Activated CD8-positive, alpha-beta memory T cell treated with anti-CD3 and anti-CD28 coated beads, Interleukin-2, amount 50 U/mL, for 4 hours (primary cell): ENCODE measurements at regions not wholly inside any gene's neighbourhood (a gene's known extent, or its start where the extent isn't known, plus 50 kb on each side); places are given as distances from the start of the nearest gene placed in this dataset.
"Not testable (repeated sequence)": the region's sequence is repeated elsewhere in the genome, so short reads cannot be mapped to it uniquely, and the experiment has no call there.

Source experiments
- DNase-seq: peaks from one replicate; pipeline ENCODE4 v3.0.0-alpha.2; 2020

DNA sequence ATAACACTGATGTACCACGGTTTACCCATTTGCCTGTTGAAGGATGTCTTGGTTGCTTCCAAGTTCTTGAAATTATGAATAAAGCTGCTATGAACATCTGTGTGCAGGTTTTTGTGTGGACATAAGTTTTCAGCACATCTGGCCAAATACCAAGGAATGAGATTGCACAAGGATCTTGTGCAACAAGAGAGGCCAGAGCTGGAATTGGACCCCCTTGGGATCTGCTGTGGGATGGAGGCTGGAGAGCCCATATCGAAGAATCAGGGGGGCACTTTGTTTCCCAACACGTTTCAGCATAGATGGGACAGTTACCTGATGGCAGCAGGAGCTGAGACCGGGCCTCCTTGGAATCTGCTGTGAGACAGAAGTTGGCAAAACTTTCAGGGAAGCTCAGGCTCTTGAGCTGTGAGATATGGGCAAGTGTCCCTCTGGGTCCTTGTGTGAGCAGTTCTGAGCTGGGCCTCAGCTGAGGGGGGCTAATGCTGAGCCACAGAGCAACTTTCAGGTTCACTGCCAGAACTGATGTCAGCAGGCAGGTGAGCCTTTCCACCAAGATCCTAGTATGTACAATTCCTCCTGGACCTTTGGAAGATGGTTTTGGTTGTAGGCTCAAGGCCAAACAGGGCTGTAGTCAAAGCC is 115.2 kb upstream of the RAB18 start:
- no peak for DNase-seq

DNA sequence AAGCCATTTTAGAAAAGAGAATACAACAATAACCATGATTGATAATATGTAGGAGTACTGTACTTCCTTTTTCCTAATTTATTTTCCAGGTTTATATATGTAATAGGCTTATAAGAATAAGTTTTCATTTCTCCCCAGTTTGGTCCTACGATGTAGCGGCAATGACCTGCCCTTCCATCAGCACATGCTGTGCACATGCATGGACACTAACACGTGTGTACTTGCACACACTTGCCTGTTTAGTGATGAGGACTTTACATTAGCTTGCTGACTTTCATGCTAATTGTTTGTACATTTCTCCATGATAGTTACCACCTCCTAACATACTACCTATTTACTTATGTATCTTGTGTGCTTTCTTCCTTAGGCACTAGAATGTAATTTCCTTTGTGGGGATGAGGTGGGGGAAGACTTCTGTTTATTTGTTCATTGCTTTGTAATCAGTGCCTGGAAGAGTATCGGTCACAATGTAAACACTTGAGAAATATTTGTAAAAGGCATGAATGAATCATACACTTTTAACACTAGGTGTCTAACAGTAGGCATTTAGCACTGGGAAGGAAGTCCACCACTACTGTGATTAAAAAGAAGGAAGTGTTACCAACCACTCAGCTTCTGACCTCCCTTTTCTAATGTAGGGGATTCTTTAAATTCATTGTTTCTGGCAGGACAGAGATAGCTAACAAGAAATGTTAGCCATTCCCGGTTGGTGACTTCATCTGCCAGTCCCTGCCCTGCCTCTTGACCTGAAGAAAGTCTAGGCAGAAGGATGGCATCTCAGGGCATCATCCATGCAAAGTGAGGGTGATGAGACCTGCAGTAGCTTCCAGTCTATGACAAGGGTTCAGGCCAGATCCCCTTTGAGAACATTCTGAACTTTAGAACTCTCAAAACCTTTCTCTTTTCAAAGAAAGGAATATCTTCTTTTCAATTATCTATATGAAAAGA is 120.2 kb upstream of the RAB18 start:
- DNase-seq, result no peak

DNA sequence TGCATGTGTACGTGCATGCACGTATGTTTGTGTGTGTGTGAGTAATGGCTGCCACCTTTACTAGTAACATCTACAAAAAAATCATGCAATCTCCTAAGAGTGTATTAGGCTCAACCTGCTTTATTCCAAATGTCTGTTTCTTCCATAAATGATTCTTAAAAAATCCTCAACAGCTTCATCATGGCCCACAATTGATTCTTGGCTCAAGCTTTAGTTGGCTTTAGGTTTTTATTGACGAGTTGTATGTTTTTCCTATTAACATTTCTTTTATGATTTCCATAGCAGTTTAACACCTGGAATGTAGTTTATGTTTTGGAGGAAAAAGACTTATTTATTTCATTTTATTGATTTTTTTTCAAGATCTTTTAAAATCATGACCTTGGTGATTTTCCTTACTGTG is 121.9 kb upstream of the RAB18 start:
- no peak for DNase-seq

DNA sequence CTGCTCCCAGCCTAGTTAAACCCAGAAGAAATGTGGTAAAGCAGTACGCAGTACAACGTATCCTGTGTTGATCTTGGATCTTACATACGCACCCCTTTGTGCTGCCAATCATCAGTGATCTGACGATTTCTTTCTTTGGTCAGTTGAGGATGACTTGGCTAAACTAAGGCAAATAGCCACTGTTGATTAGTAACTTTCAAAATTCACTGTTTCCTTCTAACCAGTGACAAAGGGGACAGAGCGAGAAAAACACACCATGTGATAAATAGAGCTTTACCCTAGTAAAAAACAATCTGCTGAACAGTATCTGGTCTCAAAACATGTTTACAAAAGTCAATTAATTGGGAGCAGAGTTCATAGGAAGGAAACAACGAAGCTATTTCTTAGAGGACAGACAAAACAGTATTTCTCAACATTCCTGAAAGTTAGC is 123.2 kb upstream of the RAB18 start:
- no peak for DNase-seq

DNA sequence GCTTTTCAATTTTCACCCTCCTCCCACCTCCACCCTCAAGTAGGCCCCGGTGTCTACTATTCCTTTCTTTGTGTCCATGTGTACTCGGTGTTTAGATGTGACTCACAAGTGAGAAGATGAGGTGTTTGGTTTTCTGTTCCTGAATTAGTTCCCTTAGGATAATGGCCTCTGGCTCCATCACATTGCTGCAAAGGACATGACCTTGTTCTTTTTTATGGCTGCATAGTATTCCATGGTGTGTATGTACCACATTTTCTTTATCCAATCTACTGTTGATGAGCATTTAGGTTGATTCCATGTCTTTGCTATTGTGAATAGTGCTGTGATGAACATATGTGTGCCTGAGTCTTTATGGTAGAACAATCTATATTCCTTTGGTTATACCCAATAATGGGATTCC is 125.1 kb upstream of the RAB18 start:
- DNase-seq, result not testable (repeated sequence)

DNA sequence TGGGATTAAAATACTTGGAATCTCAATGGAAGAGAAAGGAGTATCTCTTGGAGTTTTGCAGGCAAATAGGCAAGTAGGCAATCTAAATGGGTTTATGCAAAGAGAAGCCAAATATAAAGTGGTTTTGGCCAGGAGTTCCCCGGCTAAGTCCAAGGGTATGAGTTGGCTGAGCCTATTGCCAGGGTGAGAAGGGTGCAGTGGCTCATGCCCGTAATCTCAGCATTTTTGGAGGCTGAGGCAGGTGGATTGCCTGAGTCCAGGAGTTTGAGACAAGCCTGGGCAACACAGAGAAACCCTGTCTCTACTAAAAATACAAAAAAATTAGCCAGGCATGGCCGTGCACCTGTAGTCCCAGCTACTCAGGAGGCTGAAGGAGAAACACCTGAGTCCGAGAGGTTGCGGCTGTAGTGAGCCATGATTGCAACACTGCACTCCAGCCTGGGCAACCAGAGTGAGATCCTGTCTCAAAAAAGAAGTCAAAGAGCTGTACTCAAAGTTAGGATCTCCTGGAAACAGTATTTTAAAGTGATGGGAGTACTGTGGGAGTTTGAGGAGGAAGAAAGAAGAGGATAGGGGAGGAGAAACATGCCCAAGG is 130.4 kb upstream of the RAB18 start:
- DNase-seq, result no peak

DNA sequence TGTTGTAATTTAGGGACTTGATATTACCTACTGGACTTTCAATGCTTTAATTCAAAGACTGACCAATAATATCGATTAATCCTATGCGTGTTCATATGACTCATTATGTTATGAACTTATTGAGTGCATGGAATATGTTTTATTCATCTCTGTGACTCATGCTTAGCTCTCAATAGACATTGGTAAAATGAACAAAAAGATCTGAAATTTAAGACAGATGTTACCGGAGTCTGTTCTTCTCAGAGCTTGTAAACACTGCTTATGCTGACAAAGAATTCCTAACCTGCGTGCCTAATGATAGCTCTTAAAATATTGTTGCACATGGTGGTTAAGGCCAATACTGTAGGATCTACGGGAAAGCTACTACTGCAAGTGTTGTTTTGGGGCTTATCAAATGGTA is 131.5 kb upstream of the ACBD5 start:
- DNase-seq, result no peak

DNA sequence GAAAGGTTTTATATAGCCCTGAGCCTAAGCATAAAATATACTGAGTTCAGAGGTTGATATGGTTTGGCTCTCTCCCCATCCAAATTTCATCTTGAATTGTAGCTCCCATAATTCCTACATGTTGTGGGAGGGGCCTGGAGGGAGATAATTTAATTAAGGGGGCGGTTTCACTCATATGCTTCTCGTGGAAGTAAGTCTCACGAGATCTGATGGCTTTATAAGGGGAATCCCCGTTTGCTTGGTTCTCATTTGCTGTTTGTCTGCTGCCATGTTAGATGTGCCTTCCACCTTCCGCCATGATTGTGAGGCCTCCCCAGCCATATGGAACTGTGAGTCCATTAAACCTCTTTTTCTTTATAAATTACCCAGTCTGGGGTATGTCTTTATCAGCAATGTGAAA is 130.8 kb upstream of the ACBD5 start:
- not testable (repeated sequence) for DNase-seq

DNA sequence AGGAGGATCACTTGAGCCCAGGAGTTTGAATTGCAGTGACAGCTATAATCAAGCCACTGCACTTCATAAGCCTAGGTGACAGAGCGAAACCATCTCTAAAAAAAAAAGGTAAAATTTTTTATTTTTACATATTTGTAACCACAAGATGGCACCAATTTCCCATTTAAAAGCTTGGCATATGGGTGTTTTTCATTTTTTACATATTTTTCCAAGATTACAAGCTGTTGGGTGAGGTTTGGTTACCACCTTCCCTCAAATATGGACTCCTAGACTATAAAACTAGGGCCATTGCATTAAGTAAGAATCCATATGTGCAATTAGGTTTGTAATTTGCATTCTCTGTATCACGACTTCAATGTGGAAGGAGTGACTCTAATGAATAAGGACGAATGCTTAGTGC is 129.3 kb upstream of the ACBD5 start:
- DNase-seq, result no peak

DNA sequence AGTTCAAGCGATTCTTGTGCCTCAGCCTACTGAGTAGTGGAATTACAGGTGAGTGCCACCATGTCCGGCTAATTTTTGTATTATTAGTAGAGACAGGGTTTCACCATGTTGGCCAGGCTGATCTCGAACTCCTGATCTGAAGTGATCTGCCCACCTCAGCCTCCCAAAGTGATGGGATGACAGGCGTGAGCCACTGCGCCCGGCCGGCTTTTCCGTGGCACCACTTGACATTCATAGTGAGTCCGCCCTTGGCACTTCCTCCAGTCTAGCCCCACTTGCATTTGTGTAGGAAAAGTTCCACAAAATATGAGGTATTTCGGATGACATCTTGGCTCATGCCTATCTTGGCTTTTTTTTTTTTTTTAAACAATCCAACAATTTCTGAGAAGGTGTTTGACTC is 128.1 kb upstream of the ACBD5 start:
- no peak for DNase-seq

DNA sequence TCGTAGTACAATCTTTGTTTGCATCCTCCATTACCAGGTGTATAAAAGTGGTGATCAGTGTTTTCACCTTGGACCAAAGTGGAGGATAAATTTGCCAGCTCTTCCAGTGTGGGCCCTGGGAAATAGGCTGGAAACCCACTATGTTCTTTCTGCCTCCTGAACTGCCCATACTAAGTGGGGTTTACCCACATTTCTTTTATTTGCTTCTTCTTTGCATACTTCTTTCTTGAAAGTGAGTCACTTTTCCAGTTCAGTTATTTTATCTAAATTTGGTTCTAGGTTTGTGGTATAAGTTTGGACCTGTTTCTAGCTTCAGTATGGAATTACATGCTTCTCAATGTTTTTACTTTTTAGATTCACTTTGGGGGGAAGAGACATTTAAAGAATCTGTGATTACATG is 126.2 kb upstream of the ACBD5 start:
- no peak for DNase-seq

DNA sequence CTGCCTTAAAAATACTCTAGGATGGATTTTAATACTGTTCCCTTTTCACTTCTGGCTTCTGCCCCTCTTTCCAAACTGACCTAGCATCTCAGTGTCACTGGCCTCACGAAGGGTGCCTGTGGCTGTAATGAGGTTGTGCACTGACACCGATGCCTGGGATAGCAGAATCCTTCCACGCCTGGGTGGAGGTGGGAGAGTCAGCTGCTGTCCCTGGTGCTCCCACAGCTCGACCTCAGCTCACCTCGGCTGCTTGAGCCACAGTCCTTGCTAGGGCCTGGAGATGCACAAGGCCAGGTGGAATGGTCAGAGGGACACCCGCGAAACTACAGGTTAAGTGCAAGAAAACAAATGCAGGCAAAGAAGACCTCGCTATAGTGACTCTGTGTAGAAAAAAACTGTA is 123.4 kb upstream of the ACBD5 start:
- no peak for DNase-seq

DNA sequence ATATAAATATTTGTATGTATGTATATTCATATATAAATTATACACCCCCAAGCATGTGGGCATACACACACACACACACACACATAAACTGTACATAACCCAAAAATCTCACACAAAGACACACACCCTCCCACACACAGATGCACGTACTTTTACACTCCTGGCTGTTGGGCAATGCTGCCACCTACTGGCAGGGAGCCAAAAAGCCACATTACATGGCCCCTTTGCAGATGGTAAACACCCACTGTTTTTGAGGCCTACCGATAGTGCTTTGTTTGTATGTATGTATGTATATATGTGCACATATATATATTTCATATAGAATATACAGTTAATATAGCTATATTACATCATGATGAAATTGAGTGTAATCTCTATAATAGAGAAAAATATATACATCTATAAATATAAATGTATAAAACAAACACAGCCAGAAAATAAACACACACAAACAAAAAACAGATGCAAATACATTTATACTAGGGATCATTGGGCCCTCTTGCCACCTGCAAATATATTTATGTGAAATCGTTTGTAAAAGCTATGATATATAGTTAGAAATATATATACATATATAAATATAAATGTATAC is 120.1 kb upstream of the ACBD5 start:
- DNase-seq, result peak; percentile 82

DNA sequence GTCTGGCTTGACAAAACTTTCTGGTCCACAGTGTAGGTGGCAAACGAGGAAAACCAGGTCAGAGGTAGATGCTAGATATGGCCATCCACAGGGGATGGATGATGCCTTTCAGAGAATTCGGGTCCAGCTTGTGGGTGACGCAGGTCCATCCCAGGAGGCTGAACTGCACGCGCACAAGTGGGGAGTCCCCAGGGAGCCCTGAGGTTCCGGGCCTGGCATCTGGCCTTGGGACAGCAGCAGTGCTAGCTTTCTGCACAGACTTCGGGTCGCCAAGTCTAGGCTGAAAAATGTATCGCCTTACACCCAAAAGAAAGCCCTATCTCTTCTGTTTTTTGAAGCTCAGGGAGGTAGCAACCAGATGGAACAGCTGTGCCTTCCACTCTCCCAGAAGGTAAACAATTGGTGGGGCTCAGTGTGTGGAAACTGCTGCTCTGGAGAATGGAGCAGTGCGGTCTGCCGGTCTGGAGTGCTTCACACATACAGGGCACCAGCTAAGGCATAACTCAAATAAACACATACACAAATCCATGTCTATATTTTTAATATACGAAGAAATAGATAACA is 119.3 kb upstream of the ACBD5 start:
- no peak for DNase-seq

DNA sequence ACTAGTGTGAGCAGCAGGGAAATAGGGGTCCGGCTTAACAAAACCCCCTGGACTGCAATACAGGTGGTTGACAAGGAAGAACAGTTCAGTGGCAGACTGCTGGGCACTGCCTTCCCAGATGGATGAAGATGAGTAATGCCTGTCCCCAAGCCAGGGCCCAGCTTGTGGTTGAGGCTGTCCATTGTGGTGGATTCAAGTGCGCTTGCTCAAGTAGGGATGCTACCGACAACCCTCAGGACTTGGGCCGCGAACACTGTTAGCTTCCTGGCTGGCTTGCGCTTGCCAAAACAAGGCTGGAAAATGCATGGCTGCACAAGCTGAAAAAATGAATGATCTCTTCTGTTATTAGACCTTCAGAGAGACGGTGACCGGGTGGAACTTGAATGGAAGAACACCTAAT is 116.1 kb upstream of the ACBD5 start:
- no peak for DNase-seq

DNA sequence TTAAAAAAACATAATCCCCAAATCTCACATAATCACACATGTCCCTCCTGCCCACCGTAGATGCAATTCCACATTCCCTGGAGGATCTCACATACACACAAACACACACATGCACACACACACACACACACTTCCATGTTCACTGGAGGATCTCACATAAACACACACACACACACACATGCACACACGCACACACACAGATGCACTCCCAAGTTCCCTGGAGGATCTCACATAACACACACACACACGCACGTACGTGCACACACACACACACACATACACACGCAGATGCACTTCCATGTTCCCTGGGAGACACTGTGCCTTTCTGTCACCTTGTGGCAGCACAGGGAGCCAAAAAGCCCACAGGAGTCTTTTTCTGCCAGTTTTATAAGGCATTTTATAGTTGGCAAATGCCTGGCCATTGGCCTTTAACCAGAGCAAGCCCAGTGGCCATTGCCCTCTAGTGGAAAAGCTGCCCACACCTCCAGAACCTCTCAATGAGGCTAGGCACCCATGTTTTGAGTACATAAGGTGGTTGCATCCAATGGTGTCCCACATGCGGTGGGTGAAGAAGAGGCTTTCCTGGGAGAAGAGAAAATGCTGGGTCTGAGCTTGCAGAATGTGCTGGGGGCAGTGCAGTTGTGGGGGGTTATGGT is 115.4 kb upstream of the ACBD5 start:
- DNase-seq, result no peak

DNA sequence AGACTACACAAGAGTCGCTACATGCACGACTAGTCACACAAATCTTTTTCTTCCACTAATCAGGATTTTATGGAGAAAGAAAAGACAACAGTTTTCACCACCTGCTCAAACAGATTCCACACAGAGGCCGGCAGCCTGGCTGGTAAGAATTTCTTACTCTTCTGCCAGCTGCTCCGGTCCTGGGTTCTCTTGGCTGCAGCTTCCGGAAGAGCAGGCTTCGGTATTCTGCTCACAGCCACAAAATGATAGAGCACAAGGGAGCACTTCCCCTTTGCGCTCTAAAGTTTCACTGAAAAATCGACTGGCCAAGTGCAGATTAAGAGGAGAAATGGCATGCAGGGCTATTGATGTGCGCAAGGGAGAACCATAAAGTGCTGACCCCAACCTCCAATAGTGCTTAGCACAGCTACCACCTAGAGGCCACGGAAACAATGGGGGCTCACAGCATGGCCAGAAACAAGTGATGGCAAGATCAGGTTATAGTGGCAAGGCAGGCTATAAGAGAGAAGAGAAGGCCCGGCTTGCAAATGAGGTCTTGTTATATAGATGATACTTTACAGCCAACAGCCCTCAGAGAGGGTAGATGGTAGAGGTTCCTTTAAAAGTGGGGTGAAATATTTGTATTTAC is 114.2 kb upstream of the ACBD5 start:
- not testable (repeated sequence) for DNase-seq

DNA sequence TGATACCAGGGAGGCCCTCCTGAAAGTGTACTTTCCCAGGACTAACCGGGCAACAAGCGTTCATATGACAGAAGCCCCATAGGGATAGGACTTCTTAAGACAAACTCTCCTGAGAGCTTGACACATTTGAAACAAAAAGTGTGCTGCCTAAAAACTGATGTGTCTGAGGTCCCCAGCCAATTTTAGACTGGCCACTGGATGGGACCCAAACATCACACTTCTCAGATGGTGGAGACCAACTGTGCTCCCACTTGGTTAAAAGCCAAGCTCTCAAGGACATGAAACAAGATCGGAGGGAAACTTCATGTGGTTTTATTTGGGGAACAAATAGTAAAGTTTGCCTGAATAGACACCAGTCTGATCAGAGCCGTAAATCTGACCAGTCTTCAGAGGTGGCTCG is 113.5 kb upstream of the ACBD5 start:
- not testable (repeated sequence) for DNase-seq

DNA sequence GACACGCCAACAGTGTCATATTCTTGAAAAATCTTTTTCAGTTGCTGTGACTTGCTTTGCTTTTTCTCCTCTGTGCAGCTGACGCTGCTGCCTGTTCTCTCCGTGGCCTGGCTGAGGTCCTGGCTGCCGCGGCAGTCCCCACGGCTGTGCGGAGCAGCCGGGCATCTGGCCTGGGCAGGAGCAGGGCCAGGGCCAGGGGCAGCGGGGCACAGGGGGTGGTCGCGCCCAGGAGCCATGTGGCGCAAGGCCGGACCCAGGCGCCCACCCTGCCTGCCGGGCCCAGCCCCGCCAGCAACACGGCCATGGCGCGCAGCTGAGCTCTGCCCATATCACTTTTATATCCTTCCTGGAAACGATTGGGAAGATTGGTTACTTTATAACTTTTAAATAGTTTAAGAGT is 109.4 kb upstream of the ACBD5 start:
- DNase-seq, result no peak

DNA sequence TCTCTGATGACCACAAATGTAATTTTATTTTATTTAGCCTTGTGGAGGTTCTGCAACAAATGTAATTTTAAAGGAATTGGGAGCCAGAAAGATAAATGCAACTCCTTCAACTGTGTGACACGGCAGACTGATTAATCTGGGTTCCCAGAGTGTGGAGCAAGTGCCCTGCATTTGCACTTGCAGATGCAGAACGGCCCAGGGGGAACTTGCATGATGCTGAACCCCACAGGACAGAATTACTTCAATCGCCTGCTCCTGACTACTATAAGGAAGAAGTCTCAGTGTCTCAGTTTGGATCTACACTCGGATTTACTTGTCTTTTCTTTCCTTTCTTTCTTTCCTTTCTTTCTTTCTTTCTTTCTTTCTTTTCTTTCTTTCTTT is 107.2 kb upstream of the ACBD5 start:
- not testable (repeated sequence) for DNase-seq

DNA sequence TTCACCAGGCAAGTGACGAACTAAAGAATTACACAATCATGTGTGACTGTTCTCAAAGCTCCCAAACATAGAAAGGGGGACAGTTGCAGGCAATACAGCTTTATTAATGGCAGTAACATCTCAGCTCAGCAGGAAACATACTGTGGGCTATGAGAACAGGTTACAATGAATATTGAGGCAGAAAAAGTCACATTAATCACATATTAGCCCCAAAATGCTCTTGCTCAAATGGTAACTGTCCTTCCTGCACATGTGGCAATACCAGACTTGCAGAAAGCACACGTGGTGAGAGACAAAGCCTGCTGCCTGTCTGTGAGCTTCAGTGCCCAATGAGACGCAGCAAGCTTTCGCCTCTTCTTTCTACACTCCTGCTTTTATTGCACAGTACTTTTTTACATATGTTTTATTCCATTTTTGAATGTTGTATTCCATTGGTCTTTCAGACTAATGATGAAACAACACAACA is 104.9 kb upstream of the ACBD5 start:
- no peak for DNase-seq
